ENCODE measurements at regions not wholly inside any gene's neighbourhood (a gene's known extent, or its start where the extent isn't known, plus 50 kb on each side); places are given as distances from the start of the nearest gene placed in this dataset.

- no peaks in the 10 kb centered on the region for H3K9me3 ChIP-seq (ENCODE audit: control insufficient read depth, insufficient read depth, low read length)
- POLR2A ChIA-PET (ENCODE audit: unreplicated experiment): no interaction called here
- no peak overlapping the region for H4K5ac ChIP-seq (ENCODE audit: low read depth, low read length)
- no peak overlapping the region for H3K56ac ChIP-seq (ENCODE audit: extremely low read depth, insufficient read depth, low read length)
- H3K18ac ChIP-seq (ENCODE audit: low read depth, low read length): no peak overlapping the region
- H3K4ac ChIP-seq (ENCODE audit: low read depth, low read length): no peak overlapping the region
- no peak overlapping the region for H2BK20ac ChIP-seq (ENCODE audit: low read depth, low read length)
- no peaks in the 10 kb centered on the region for H3K36me3 ChIP-seq (ENCODE audit: control insufficient read depth, insufficient read depth, low read length)
- no peak overlapping the region for H2AK9ac ChIP-seq (replicated peaks; ENCODE audit: low read depth, low read length, poor library complexity)
- 0 out of 2 replicates have a peak overlapping the region, but pooled peaks have one; percentile 55 for H3K14ac ChIP-seq (replicated peaks; ENCODE audit: low read depth, low read length)
- no CpG with 5 or more reads among the region's 4 CpGs for WGBS, 2 experiments (ENCODE audit: extremely low coverage in 2 of 2, insufficient read length in 1 of 2)
- peak overlapping the region; percentile 25; the same call in 1 of the 2 replicates for H2AK5ac ChIP-seq (ENCODE audit: low read depth, low read length)
- BruUV-seq (replicated peaks): no TSS peak
- dilution Hi-C loops (cut with HindIII; ENCODE audit: low sequenced_read_pairs, unreplicated experiment): no loop called here
- no peaks in the 10 kb centered on the region for H3K27me3 ChIP-seq (ENCODE audit: control insufficient read depth, insufficient read depth, low read length)
- peaks cover 17 to 37% of the 10 kb centered on the region in 2 experiments for H3K79me1 ChIP-seq (ENCODE audit: low read depth in 1 of 2, low read length in 2 of 2)
- H4K20me1 ChIP-seq (ENCODE audit: insufficient read depth, low read length): peaks cover 14% of the 10 kb centered on the region; the same call in 1 of the 2 replicates
- peaks cover 8% of the 10 kb centered on the region for H3K4me1 ChIP-seq (ENCODE audit: control insufficient read depth, insufficient read depth, low read length)
- DNase-seq (peak; percentile 59), ATAC-seq (ENCODE audit: low read depth) (peak; percentile 77)
- peak overlapping the region; percentile 48 for H3K23ac ChIP-seq (ENCODE audit: low read depth, low read length)
- H3K9ac ChIP-seq (ENCODE audit: low read depth, low read length): no peak overlapping the region
- peaks cover 10% of the 10 kb centered on the region for H3K9me1 ChIP-seq (ENCODE audit: insufficient read depth, low read length)
- CTCF ChIA-PET: no interaction called here
- no peak overlapping the region for H4K91ac ChIP-seq (ENCODE audit: insufficient read depth, low read depth, low read length)
- in situ Hi-C loops (cut with MboI; ENCODE audit: low sequenced_read_pairs): no loop called here
- H3K27ac ChIP-seq (ENCODE audit: insufficient read depth, low read length): no peak overlapping the region
- TF ChIP-seq SMC3 (IDR thresholded peaks at IDR 0.05; ENCODE audit: low read depth, low read length) (no peak), BHLHE40 (IDR thresholded peaks at IDR 0.05; ENCODE audit: low read depth, low read length) (no peak), MAFK (IDR thresholded peaks at IDR 0.05; ENCODE audit: low read depth, low read length) (peak; percentile 82), ELK1 (IDR thresholded peaks at IDR 0.05; ENCODE audit: borderline replicate concordance, low read depth, low read length) (no peak), NFE2L2 (IDR thresholded peaks at IDR 0.05; ENCODE audit: low read depth, low read length) (no peak), MXI1 (IDR thresholded peaks at IDR 0.05; ENCODE audit: borderline replicate concordance, low read depth, low read length) (no peak), RFX5 (IDR thresholded peaks at IDR 0.05; ENCODE audit: low read depth, low read length) (no peak), CEBPB (IDR thresholded peaks at IDR 0.05; ENCODE audit: low read depth, low read length) (no peak)
- peak overlapping the region; percentile 25; the same call in 1 of the 2 replicates for H3K4me2 ChIP-seq (ENCODE audit: low read depth, low read length)
- intact Hi-C loops (cut with micrococcal nuclease): no loop called here
- no peak overlapping the region for H3K4me3 ChIP-seq (ENCODE audit: insufficient read depth, low read depth, low read length)
- no peak overlapping the region for H4K8ac ChIP-seq (ENCODE audit: low read depth in 2 of 2, low read length in 2 of 2)
- H2AFZ ChIP-seq (replicated peaks; ENCODE audit: low read length, poor library complexity): no peak overlapping the region
- H2BK5ac ChIP-seq (ENCODE audit: low read depth, low read length, poor library complexity, severe bottlenecking): no peak overlapping the region
- H2BK15ac ChIP-seq (ENCODE audit: low read depth, low read length): no peak overlapping the region
- no peak overlapping the region for H2BK120ac ChIP-seq (ENCODE audit: low read depth, low read length)
These were observed 221.0 kb downstream of the KLF12 start for GRCh38 chr13:73913079-73913740.
